Endothelial cell of umbilical vein (primary cell): ENCODE measurements at regions not wholly inside any gene's neighbourhood (a gene's known extent, or its start where the extent isn't known, plus 50 kb on each side); places are given as distances from the start of the nearest gene placed in this dataset.

ENCODE experiments used
- CTCF ChIP-seq, 2 donors: IDR thresholded peaks; 1 replicate in 1 of 2; 2 replicates in 1 of 2; pipeline ENCODE4 v1.5.1; 2011; ENCODE audit warnings: low read length in 2 of 2, mild to moderate bottlenecking in 2 of 2, moderate library complexity in 2 of 2, control low read depth in 1 of 2, inconsistent platforms in 1 of 2, low read depth in 1 of 2; ENCODE audit not compliant: insufficient read depth in 1 of 2; ENCODE audit errors: extremely low read depth in 1 of 2
- FOS ChIP-seq: IDR thresholded peaks from 2 replicates; pipeline ENCODE4 v1.6.1; 2011; ENCODE audit warnings: mild to moderate bottlenecking, low read length, moderate library complexity, borderline replicate concordance; ENCODE audit not compliant: insufficient read depth
- MAX ChIP-seq: IDR thresholded peaks from 2 replicates; pipeline ENCODE4 v1.6.1; 2011; ENCODE audit not compliant: insufficient read depth, insufficient read length
- MYC ChIP-seq: IDR thresholded peaks from one replicate; pipeline ENCODE4 v1.6.1; 2011; ENCODE audit warnings: mild to moderate bottlenecking, low read depth, low read length

GRCh38 chr17:30589431-30589830 lies 112.2 kb downstream of the GOSR1 start:
- no peak for TF ChIP-seq MYC
- TF ChIP-seq FOS = no peak
- TF ChIP-seq CTCF (IDR thresholded peaks at IDR 0.05; ENCODE audit: extremely low read depth in 1 of 2, insufficient read depth in 1 of 2, low read depth in 1 of 2, low read length in 2 of 2) = no peak
- no peak for TF ChIP-seq MAX
